ENCODE measurements at regions not wholly inside any gene's neighbourhood (a gene's known extent, or its start where the extent isn't known, plus 50 kb on each side); places are given as distances from the start of the nearest gene placed in this dataset.

DNA sequence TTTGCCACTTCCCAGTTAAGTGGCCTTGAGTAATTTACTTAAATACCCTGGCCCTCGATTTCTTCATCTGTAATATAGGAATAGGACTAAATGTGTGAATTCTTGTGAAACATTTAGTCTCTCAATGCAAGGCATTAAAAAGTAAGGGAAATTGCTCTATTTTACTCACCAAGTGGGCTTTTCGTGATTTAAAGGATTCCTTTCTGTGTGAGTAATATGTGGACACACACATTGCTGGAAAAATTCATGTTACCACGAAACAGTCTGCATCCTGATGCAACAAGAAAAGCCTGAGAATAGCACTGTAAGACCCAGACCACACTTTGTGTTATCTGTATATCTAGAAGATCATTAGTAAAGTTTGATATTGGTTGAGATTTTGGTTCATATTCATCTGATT, 1243.0 kb upstream of the CDH9 start:
- no peak for DNase-seq (ENCODE audit: low spot score)
- in situ Hi-C loops (cut with MboI; ENCODE audit: low sequenced_read_pairs, unreplicated experiment): no loop called here
- TF ChIP-seq CTCF (IDR thresholded peaks at IDR 0.05; ENCODE audit: borderline replicate concordance, control extremely low read depth, extremely low read depth, insufficient read depth, missing control alignments): no peak

DNA sequence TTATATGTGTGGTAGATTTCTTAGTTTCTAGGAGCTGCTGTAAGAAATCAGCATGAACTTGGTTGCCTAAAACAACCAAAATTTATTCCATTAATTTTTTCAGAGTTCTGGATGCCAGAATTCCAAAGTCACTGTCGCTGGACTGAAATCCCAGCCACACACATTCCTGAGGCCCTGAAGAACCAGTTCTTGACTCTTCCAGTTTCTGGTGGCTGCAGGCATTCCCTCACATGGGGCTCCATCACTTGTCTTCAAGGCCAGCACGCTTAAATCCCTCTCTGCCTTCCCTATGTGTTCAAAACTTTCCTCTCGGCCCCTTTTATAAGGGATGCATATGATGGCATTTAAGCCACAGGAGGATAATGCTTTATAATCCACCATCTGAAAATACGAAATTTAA, 1237.5 kb upstream of the CDH9 start:
- in situ Hi-C loops (cut with MboI; ENCODE audit: low sequenced_read_pairs, unreplicated experiment): no loop called here
- no peak for TF ChIP-seq CTCF (IDR thresholded peaks at IDR 0.05; ENCODE audit: borderline replicate concordance, control extremely low read depth, extremely low read depth, insufficient read depth, missing control alignments)
- DNase-seq (ENCODE audit: low spot score): no peak

DNA sequence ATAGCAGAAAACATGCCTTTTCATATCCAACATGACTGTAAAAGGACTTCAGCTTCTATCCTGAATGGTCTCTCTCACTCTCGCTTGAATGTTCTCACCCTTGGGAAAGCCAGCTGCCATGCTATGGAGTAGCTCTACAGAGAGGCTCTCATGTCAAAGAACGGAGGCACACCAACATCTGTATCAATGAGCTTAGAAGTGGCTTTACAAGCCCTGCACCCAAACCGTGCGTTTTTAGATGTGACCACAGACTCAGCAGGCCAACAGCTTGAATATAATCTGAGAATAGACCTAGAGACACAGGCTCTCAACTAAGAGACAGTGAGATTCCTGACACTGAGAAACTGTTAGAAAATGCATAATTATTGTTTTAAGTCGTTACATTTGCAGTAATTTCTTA, 1231.6 kb upstream of the CDH9 start:
- in situ Hi-C loops (cut with MboI; ENCODE audit: low sequenced_read_pairs, unreplicated experiment): no loop called here
- no peak for TF ChIP-seq CTCF (IDR thresholded peaks at IDR 0.05; ENCODE audit: borderline replicate concordance, control extremely low read depth, extremely low read depth, insufficient read depth, missing control alignments)

DNA sequence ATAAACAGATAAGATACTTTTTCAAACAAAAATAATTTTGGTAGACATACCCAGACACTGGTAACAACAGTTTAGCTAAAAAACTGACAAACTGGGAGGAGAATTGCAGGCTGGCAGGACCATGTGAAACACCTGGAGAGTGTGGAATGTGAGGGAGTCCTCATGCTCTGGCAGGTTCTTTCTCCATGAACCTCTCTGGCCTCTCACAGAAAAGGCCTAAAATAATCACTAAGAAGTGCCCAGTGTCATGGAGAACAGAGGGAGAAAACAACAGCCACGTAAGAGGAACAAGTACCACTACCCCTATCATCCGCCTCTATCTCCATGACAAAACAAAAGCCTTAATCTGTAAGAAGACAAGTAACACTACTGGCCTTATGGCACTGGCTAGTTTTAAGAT, 1227.5 kb upstream of the CDH9 start:
- no peak for DNase-seq (ENCODE audit: low spot score)
- in situ Hi-C loops (cut with MboI; ENCODE audit: low sequenced_read_pairs, unreplicated experiment): no loop called here
- TF ChIP-seq CTCF (IDR thresholded peaks at IDR 0.05; ENCODE audit: borderline replicate concordance, control extremely low read depth, extremely low read depth, insufficient read depth, missing control alignments): no peak

More for the DNA sequence above, 1231.6 kb upstream of the CDH9 start:
- DNase-seq (ENCODE audit: low spot score): no peak

GRCh38 chr5:28254846-28255245, 1216.5 kb upstream of the CDH9 start:
- DNase-seq (ENCODE audit: low spot score): no peak
- in situ Hi-C loops (cut with MboI; ENCODE audit: low sequenced_read_pairs, unreplicated experiment): no loop called here
- no peak for TF ChIP-seq CTCF (IDR thresholded peaks at IDR 0.05; ENCODE audit: borderline replicate concordance, control extremely low read depth, extremely low read depth, insufficient read depth, missing control alignments)

- no peak for TF ChIP-seq CTCF (IDR thresholded peaks at IDR 0.05; ENCODE audit: borderline replicate concordance, control extremely low read depth, extremely low read depth, insufficient read depth, missing control alignments)
- in situ Hi-C loops (cut with MboI; ENCODE audit: low sequenced_read_pairs, unreplicated experiment): no loop called here
- no peak for DNase-seq (ENCODE audit: low spot score)
Measured at GRCh38 chr5:28253431-28253830, 1215.0 kb upstream of the CDH9 start.

Measured in GM13976 (cell line).